ENCODE measurements at regions not wholly inside any gene's neighbourhood (a gene's known extent, or its start where the extent isn't known, plus 50 kb on each side); places are given as distances from the start of the nearest gene placed in this dataset.
"Not testable (repeated sequence)": the region's sequence is repeated elsewhere in the genome, so short reads cannot be mapped to it uniquely, and the experiment has no call there.

- DNase-seq, result not testable (repeated sequence)
These were observed 1372.6 kb downstream of the FOXD4L5 start for GRCh38 chr9:63912451-63912850.

GRCh38 chr9:63909076-63909475 is 1375.9 kb downstream of the FOXD4L5 start:
- DNase-seq, result not testable (repeated sequence)

GRCh38 chr9:63899637-63900190 is 1385.3 kb downstream of the FOXD4L5 start:
- DNase-seq, result not testable (repeated sequence)

- DNase-seq, result not testable (repeated sequence)
These were observed 1403.6 kb downstream of the FOXD4L5 start for GRCh38 chr9:63881386-63881785.

GRCh38 chr9:63876380-63876779 is 1408.6 kb downstream of the FOXD4L5 start:
- not testable (repeated sequence) for DNase-seq

GRCh38 chr9:63859475-63860215 is 1425.4 kb downstream of the FOXD4L5 start:
- DNase-seq, result no peak

GRCh38 chr9:63859090-63859474 is 1425.9 kb downstream of the FOXD4L5 start:
- not testable (repeated sequence) for DNase-seq

- DNase-seq, result not testable (repeated sequence)
These were observed 1431.8 kb downstream of the FOXD4L5 start for GRCh38 chr9:63853140-63853751.

- not testable (repeated sequence) for DNase-seq
These were observed 1460.2 kb downstream of the FOXD4L5 start for GRCh38 chr9:63824804-63825203.

- DNase-seq, result not testable (repeated sequence)
These were observed 1461.4 kb downstream of the FOXD4L5 start for GRCh38 chr9:63823375-63824201.

- not testable (repeated sequence) for DNase-seq
These were observed 1462.2 kb downstream of the FOXD4L5 start for GRCh38 chr9:63822615-63823374.

GRCh38 chr9:63821293-63821692 is 1463.7 kb downstream of the FOXD4L5 start:
- not testable (repeated sequence) for DNase-seq

- not testable (repeated sequence) for DNase-seq
These were observed 1464.1 kb downstream of the FOXD4L5 start for GRCh38 chr9:63820882-63821281.

- not testable (repeated sequence) for DNase-seq
These were observed 1464.6 kb downstream of the FOXD4L5 start for GRCh38 chr9:63820383-63820782.

- DNase-seq, result peak; percentile 62
These were observed 1467.1 kb downstream of the FOXD4L5 start for GRCh38 chr9:63817622-63818518.

GRCh38 chr9:63816751-63817621 is 1468.0 kb downstream of the FOXD4L5 start:
- peak; percentile 80 for DNase-seq

GRCh38 chr9:63814970-63815669 is 1469.9 kb downstream of the FOXD4L5 start:
- not testable (repeated sequence) for DNase-seq

- DNase-seq, result not testable (repeated sequence)
These were observed 1471.5 kb downstream of the FOXD4L5 start for GRCh38 chr9:63813391-63814021.

GRCh38 chr9:63812822-63813221 is 1472.2 kb downstream of the FOXD4L5 start:
- not testable (repeated sequence) for DNase-seq

Measured in right forelimb (tissue), 1 donor.